Testis (tissue), 2 donors: ENCODE measurements at regions not wholly inside any gene's neighbourhood (a gene's known extent, or its start where the extent isn't known, plus 50 kb on each side); places are given as distances from the start of the nearest gene placed in this dataset.
A peak's percentile ranks its signal among the peaks of the same experiment; 100 is the strongest.

Source experiments
- DNase-seq: peaks from one replicate; pipeline ENCODE4 v3.0.0-alpha.2; 2019
- H3K27ac ChIP-seq, 2 donors: fragments of 200-600 bp; sonication (generic); one replicate each; pipeline ENCODE4 v1.5.1; 2019
- H3K27me3 ChIP-seq: fragments of 200-600 bp; sonication (generic); one replicate; pipeline ENCODE4 v1.5.1; 2019
- H3K36me3 ChIP-seq: fragments of 200-600 bp; sonication (generic); one replicate; pipeline ENCODE4 v1.5.1; 2017; ENCODE audit warnings: low read depth; ENCODE audit errors: missing control alignments
- H3K4me1 ChIP-seq: fragments of 200-600 bp; sonication (generic); one replicate; pipeline ENCODE4 v1.5.1; 2019
- H3K4me3 ChIP-seq, 2 donors: fragments of 200-600 bp; sonication (generic); one replicate each; pipeline ENCODE4 v1.5.1; 2017 to 2019
- H3K9me3 ChIP-seq: fragments of 200-600 bp; sonication (generic); one replicate; pipeline ENCODE4 v1.5.1; 2017
- POLR2A ChIP-seq: fragments of 450-650 bp; IDR thresholded peaks from one replicate; pipeline ENCODE4 v1.6.1; 2017; ENCODE audit warnings: antibody characterized with exemption, mild to moderate bottlenecking, moderate library complexity
- WGBS, 2 donors: methylation state at CpG; one replicate each; pipeline ENCODE4 v1.1.5; 2018; 5-methylcytosine and 5-hydroxymethylcytosine counted together
- intact Hi-C: fragments of 100-400 bp; cut with DNase I; formaldehyde crosslinking; loops from one replicate; pipeline ENCODE4 v1.15.1; 2023; ENCODE audit warnings: low total_unique reads
- TF ChIP-seq, protein P1 (sequence below), 3 experiments: fragments of 450-650 bp in 2 of 3; fragments of 200-600 bp in 1 of 3; sonication (generic) in 1 of 3; IDR thresholded peaks; one replicate each; pipeline ENCODE4 v1.5.1; 2016 to 2019; ENCODE audit warnings: antibody characterized with exemption in 3 of 3, mild to moderate bottlenecking in 2 of 3, moderate library complexity in 1 of 3

DNA sequence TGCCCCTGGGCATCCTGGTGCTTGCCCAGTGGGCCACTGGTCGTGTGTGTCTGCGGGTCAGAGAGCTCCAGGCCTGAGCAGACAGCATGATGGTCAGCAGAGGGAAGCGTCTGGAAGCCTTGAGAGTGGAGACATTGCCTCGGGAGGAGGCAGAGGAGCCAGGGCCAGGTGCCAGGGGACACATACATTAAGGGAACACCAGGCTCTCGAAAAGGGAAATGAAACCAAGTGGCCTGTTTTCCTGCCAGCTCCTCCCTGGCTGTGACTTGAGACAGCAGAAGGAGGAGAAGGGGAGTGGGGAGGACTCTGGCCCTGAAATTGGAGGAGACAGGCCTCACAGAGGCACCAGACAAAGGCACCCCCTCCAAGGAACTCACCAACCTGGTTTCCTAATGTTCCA lies 62.4 kb upstream of the LRP8 start:
- intact Hi-C loops = loop anchor here (5.0 kb wide), 1 partner anchor 108 kb away; no protein-coding TSS in a partner anchor
- Histone ChIP-seq H3K27me3 (no peaks in the 10 kb centered on the region), H3K27ac (no peak overlapping the region), H3K4me3 (no peak overlapping the region), H3K9me3 (no peaks in the 10 kb centered on the region), H3K36me3 (no peaks in the 10 kb centered on the region), H3K4me1 (peaks cover 7% of the 10 kb centered on the region)
- TF ChIP-seq, protein P1, sequence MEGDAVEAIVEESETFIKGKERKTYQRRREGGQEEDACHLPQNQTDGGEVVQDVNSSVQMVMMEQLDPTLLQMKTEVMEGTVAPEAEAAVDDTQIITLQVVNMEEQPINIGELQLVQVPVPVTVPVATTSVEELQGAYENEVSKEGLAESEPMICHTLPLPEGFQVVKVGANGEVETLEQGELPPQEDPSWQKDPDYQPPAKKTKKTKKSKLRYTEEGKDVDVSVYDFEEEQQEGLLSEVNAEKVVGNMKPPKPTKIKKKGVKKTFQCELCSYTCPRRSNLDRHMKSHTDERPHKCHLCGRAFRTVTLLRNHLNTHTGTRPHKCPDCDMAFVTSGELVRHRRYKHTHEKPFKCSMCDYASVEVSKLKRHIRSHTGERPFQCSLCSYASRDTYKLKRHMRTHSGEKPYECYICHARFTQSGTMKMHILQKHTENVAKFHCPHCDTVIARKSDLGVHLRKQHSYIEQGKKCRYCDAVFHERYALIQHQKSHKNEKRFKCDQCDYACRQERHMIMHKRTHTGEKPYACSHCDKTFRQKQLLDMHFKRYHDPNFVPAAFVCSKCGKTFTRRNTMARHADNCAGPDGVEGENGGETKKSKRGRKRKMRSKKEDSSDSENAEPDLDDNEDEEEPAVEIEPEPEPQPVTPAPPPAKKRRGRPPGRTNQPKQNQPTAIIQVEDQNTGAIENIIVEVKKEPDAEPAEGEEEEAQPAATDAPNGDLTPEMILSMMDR (IDR thresholded peaks at IDR 0.05) = no peak
- no peak for TF ChIP-seq POLR2A
- DNase-seq = peak; percentile 75
- 28 to 36% methylated on average over 5 of the region's 5 CpGs for WGBS, 2 donors

DNA sequence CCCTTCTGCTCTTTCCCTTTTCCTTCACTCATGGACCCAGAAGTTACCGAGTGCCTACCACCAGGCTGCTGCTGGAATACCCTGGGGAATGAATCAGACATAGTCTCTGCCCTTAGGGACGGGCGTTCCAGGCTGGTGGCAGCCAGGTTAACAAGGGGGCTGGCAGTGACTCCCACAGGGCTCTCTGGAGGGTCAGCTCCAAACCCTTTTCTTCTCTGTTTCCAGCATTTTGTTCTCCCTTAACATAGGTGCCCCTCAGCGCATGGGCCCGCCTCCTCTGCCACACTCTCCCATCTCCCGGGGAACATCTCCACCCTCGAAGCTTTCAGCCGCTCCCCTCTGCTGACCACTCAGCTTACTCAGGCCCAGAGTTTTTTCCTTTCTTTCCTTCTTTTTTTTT lies 62.9 kb upstream of the LRP8 start:
- Histone ChIP-seq H3K9me3 (no peaks in the 10 kb centered on the region), H3K36me3 (no peaks in the 10 kb centered on the region), H3K4me1 (peaks cover 7% of the 10 kb centered on the region), H3K4me3 (no peak overlapping the region), H3K27me3 (no peaks in the 10 kb centered on the region), H3K27ac (no peak overlapping the region)
- 79 to 83% methylated on average over 8 of the region's 8 CpGs for WGBS, 2 donors
- intact Hi-C loops = loop anchor here (5.0 kb wide), 1 partner anchor 108 kb away; no protein-coding TSS in a partner anchor
- no peak for DNase-seq
- TF ChIP-seq, protein P1 (IDR thresholded peaks at IDR 0.05) = no peak
- no peak for TF ChIP-seq POLR2A

DNA sequence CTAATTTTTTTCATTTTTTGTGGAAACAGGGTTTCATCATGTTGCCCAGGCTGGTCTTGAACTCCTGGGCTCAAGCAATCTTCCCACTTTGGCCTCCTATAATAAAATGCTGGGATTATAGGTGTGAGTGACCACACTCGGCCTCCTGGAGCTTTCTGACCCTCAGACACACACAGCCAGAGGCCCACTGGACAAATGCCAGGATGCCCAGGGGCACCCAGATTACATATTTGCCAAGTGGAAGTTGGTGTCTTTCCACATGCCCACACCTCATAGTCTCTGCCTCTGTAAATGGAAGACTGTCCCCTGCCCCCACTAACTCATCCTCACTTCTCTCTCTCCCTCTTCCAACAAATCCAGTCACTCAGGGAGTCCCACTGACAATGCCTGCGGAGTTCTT lies 63.4 kb upstream of the LRP8 start:
- TF ChIP-seq, protein P1 (IDR thresholded peaks at IDR 0.05) = no peak
- no peak for TF ChIP-seq POLR2A
- WGBS, 2 donors = 81 to 91% methylated on average over 2 of the region's 2 CpGs
- H3K4me3 ChIP-seq = no peak overlapping the region
- no peak for DNase-seq
- H3K36me3 ChIP-seq = no peaks in the 10 kb centered on the region
- no peaks in the 10 kb centered on the region for H3K9me3 ChIP-seq
- no peaks in the 10 kb centered on the region for H3K27me3 ChIP-seq
- no peak overlapping the region for H3K27ac ChIP-seq
- intact Hi-C loops = loop anchor here (5.0 kb wide), 1 partner anchor 109 kb away; no protein-coding TSS in a partner anchor
- peaks cover 7% of the 10 kb centered on the region for H3K4me1 ChIP-seq

DNA sequence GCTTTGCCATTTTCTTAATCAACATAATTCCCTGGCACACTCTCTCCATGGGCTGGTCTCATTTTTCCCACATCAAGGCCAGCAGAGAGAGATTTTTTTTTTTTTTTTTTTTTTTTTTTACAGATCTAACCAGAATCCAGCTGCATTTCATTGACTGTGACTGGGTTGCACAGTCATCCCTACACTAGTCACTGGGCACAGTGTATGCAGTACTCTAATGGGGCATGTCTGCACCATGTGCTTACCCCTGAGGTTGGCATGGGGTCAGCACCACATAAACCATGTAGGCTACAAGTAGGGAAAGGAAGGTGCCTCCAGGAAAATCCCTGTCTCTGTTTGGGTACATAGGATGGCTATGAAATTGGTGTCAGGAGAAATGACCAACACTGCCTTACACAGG lies 64.1 kb upstream of the LRP8 start:
- Histone ChIP-seq H3K36me3 (no peaks in the 10 kb centered on the region), H3K9me3 (no peaks in the 10 kb centered on the region), H3K4me3 (no peak overlapping the region), H3K4me1 (peaks cover 7% of the 10 kb centered on the region), H3K27ac (no peak overlapping the region), H3K27me3 (no peaks in the 10 kb centered on the region)
- intact Hi-C loops = loop anchor here (5.0 kb wide), 1 partner anchor 110 kb away; no protein-coding TSS in a partner anchor
- TF ChIP-seq POLR2A = no peak
- TF ChIP-seq, protein P1 (IDR thresholded peaks at IDR 0.05) = no peak
- DNase-seq = no peak

DNA sequence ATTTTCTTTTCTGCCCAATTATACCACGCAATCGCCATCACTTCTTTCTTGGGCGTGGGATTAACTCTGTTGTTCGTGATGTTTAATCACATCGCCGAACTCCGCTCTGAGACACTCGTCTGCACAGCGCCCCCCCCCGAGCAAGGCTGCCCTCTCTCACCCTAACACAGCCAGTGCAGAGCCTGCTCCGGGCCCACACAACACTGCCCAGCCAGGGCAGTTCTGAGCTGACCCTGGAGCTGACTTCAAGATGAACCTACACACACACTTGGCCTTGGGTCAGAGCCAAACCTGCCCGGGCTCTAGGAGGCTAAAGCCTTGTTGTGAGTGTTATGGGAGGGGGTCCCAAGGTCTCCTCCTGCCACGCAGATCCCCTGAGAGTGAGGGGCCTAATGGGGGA lies 64.6 kb upstream of the LRP8 start:
- Histone ChIP-seq H3K27me3 (no peaks in the 10 kb centered on the region), H3K4me3 (no peak overlapping the region), H3K4me1 (peaks cover 7% of the 10 kb centered on the region), H3K9me3 (no peaks in the 10 kb centered on the region), H3K36me3 (no peaks in the 10 kb centered on the region), H3K27ac (no peak overlapping the region)
- WGBS, 2 donors = 41 to 54% methylated on average over 12 to 13 of the region's 13 CpGs
- DNase-seq = peak; percentile 82
- TF ChIP-seq, protein P1 (IDR thresholded peaks at IDR 0.05) = peak in 1 of 3 experiments; percentile 10
- no peak for TF ChIP-seq POLR2A
- intact Hi-C loops = loop anchor here (5.0 kb wide), 1 partner anchor 110 kb away; no protein-coding TSS in a partner anchor
